UCSD-AML1 (cell line): ENCODE measurements at regions not wholly inside any gene's neighbourhood (a gene's known extent, or its start where the extent isn't known, plus 50 kb on each side); places are given as distances from the start of the nearest gene placed in this dataset.
A peak's percentile ranks its signal among the peaks of the same experiment; 100 is the strongest.

Experiments used
- DNase-seq: peaks from one replicate; lab custom pipeline; 2025; ENCODE audit not compliant: unreplicated experiment; lab: John Stamatoyannopoulos, UW

GRCh38 chr2:146949400-146949799, 895.4 kb upstream of the ACVR2A start:
- DNase-seq = no peak

- no peak for DNase-seq
These were observed 900.2 kb upstream of the ACVR2A start for GRCh38 chr2:146944601-146945000.

GRCh38 chr2:146939991-146940685, 904.7 kb upstream of the ACVR2A start:
- DNase-seq = no peak

GRCh38 chr2:146934921-146935320, 909.9 kb upstream of the ACVR2A start:
- DNase-seq = no peak

- DNase-seq = no peak
These were observed 913.7 kb upstream of the ACVR2A start for GRCh38 chr2:146931109-146931508.

- peak; percentile 6 for DNase-seq
These were observed 917.6 kb upstream of the ACVR2A start for GRCh38 chr2:146927080-146927711.

- no peak for DNase-seq
These were observed 926.5 kb upstream of the ACVR2A start for GRCh38 chr2:146918280-146918679.

- DNase-seq = no peak
These were observed 927.3 kb upstream of the ACVR2A start for GRCh38 chr2:146917431-146918042.

GRCh38 chr2:146916914-146917313, 927.9 kb upstream of the ACVR2A start:
- no peak for DNase-seq

- DNase-seq = no peak
These were observed 931.4 kb upstream of the ACVR2A start for GRCh38 chr2:146913476-146913875.

GRCh38 chr2:146912536-146912935, 932.3 kb upstream of the ACVR2A start:
- no peak for DNase-seq

GRCh38 chr2:146908776-146909175, 936.1 kb upstream of the ACVR2A start:
- DNase-seq = no peak

- no peak for DNase-seq
These were observed 946.7 kb upstream of the ACVR2A start for GRCh38 chr2:146898083-146898482.

- no peak for DNase-seq
These were observed 950.3 kb upstream of the ACVR2A start for GRCh38 chr2:146894514-146894913.

- no peak for DNase-seq
These were observed 951.3 kb upstream of the ACVR2A start for GRCh38 chr2:146893500-146894041.

GRCh38 chr2:146890491-146890890, 954.3 kb upstream of the ACVR2A start:
- no peak for DNase-seq

- no peak for DNase-seq
These were observed 964.9 kb upstream of the ACVR2A start for GRCh38 chr2:146879882-146880281.

- DNase-seq = peak; percentile 71
These were observed 970.6 kb upstream of the ACVR2A start for GRCh38 chr2:146874260-146874658.

GRCh38 chr2:146873646-146874259, 971.1 kb upstream of the ACVR2A start:
- DNase-seq = peak; percentile 14

- DNase-seq = no peak
These were observed 971.8 kb upstream of the ACVR2A start for GRCh38 chr2:146873056-146873455.

- DNase-seq = no peak
These were observed 974.1 kb upstream of the ACVR2A start for GRCh38 chr2:146870691-146871090.

- DNase-seq = no peak
These were observed 975.5 kb upstream of the ACVR2A start for GRCh38 chr2:146869328-146869727.
